ENCODE measurements at regions not wholly inside any gene's neighbourhood (a gene's known extent, or its start where the extent isn't known, plus 50 kb on each side); places are given as distances from the start of the nearest gene placed in this dataset.
"Not testable (repeated sequence)": the region's sequence is repeated elsewhere in the genome, so short reads cannot be mapped to it uniquely, and the experiment has no call there.

GRCh38 chr2:122703676-122704075, 948.2 kb downstream of the TSN start:
- no peaks in the 10 kb centered on the region for H3K4me1 ChIP-seq (ENCODE audit: control insufficient read depth, insufficient read depth, low read length)
- H3K36me3 ChIP-seq (ENCODE audit: control insufficient read depth, insufficient read depth, low read length), result no peaks in the 10 kb centered on the region
- H3K9me3 ChIP-seq (ENCODE audit: control insufficient read depth, insufficient read depth, low read length), result no peaks in the 10 kb centered on the region
- H3K4me3 ChIP-seq (ENCODE audit: low read depth, low read length), result no peak overlapping the region
- H3K9ac ChIP-seq (ENCODE audit: low read depth, low read length), result no peak overlapping the region
- no peaks in the 10 kb centered on the region for H3K27me3 ChIP-seq (ENCODE audit: control insufficient read depth, insufficient read depth, low read length)

GRCh38 chr2:122704109-122704563, 948.7 kb downstream of the TSN start:
- no peaks in the 10 kb centered on the region for H3K4me1 ChIP-seq (ENCODE audit: control insufficient read depth, insufficient read depth, low read length)
- no peaks in the 10 kb centered on the region for H3K27me3 ChIP-seq (ENCODE audit: control insufficient read depth, insufficient read depth, low read length)
- H3K36me3 ChIP-seq (ENCODE audit: control insufficient read depth, insufficient read depth, low read length), result no peaks in the 10 kb centered on the region
- H3K4me3 ChIP-seq (ENCODE audit: low read depth, low read length), result no peak overlapping the region
- no peak overlapping the region for H3K9ac ChIP-seq (ENCODE audit: low read depth, low read length)
- no peaks in the 10 kb centered on the region for H3K9me3 ChIP-seq (ENCODE audit: control insufficient read depth, insufficient read depth, low read length)

GRCh38 chr2:122705746-122706145, 950.3 kb downstream of the TSN start:
- H3K4me1 ChIP-seq (ENCODE audit: control insufficient read depth, insufficient read depth, low read length), result no peaks in the 10 kb centered on the region
- H3K4me3 ChIP-seq (ENCODE audit: low read depth, low read length), result no peak overlapping the region
- no peaks in the 10 kb centered on the region for H3K9me3 ChIP-seq (ENCODE audit: control insufficient read depth, insufficient read depth, low read length)
- H3K27me3 ChIP-seq (ENCODE audit: control insufficient read depth, insufficient read depth, low read length), result no peaks in the 10 kb centered on the region
- H3K36me3 ChIP-seq (ENCODE audit: control insufficient read depth, insufficient read depth, low read length), result no peaks in the 10 kb centered on the region
- H3K9ac ChIP-seq (ENCODE audit: low read depth, low read length), result no peak overlapping the region

- H3K27me3 ChIP-seq (ENCODE audit: control insufficient read depth, insufficient read depth, low read length), result no peaks in the 10 kb centered on the region
- no peaks in the 10 kb centered on the region for H3K36me3 ChIP-seq (ENCODE audit: control insufficient read depth, insufficient read depth, low read length)
- H3K9ac ChIP-seq (ENCODE audit: low read depth, low read length), result no peak overlapping the region
- H3K9me3 ChIP-seq (ENCODE audit: control insufficient read depth, insufficient read depth, low read length), result no peaks in the 10 kb centered on the region
- no peaks in the 10 kb centered on the region for H3K4me1 ChIP-seq (ENCODE audit: control insufficient read depth, insufficient read depth, low read length)
- no peak overlapping the region for H3K4me3 ChIP-seq (ENCODE audit: low read depth, low read length)
Observed at GRCh38 chr2:122706757-122707223, 951.3 kb downstream of the TSN start.

GRCh38 chr2:122707224-122707824, 951.9 kb downstream of the TSN start:
- Histone ChIP-seq H3K36me3 (ENCODE audit: control insufficient read depth, insufficient read depth, low read length) (no peaks in the 10 kb centered on the region), H3K4me3 (ENCODE audit: low read depth, low read length) (no peak overlapping the region), H3K9ac (ENCODE audit: low read depth, low read length) (no peak overlapping the region), H3K27me3 (ENCODE audit: control insufficient read depth, insufficient read depth, low read length) (no peaks in the 10 kb centered on the region), H3K9me3 (ENCODE audit: control insufficient read depth, insufficient read depth, low read length) (no peaks in the 10 kb centered on the region), H3K4me1 (ENCODE audit: control insufficient read depth, insufficient read depth, low read length) (no peaks in the 10 kb centered on the region)

GRCh38 chr2:122710049-122710448, 954.6 kb downstream of the TSN start:
- Histone ChIP-seq H3K9me3 (ENCODE audit: control insufficient read depth, insufficient read depth, low read length) (no peaks in the 10 kb centered on the region), H3K4me3 (ENCODE audit: low read depth, low read length) (no peak overlapping the region), H3K9ac (ENCODE audit: low read depth, low read length) (no peak overlapping the region), H3K36me3 (ENCODE audit: control insufficient read depth, insufficient read depth, low read length) (no peaks in the 10 kb centered on the region), H3K4me1 (ENCODE audit: control insufficient read depth, insufficient read depth, low read length) (no peaks in the 10 kb centered on the region), H3K27me3 (ENCODE audit: control insufficient read depth, insufficient read depth, low read length) (no peaks in the 10 kb centered on the region)

- Histone ChIP-seq H3K9me3 (ENCODE audit: control insufficient read depth, insufficient read depth, low read length) (no peaks in the 10 kb centered on the region), H3K27me3 (ENCODE audit: control insufficient read depth, insufficient read depth, low read length) (no peaks in the 10 kb centered on the region), H3K4me3 (ENCODE audit: low read depth, low read length) (no peak overlapping the region), H3K4me1 (ENCODE audit: control insufficient read depth, insufficient read depth, low read length) (no peaks in the 10 kb centered on the region), H3K9ac (ENCODE audit: low read depth, low read length) (no peak overlapping the region), H3K36me3 (ENCODE audit: control insufficient read depth, insufficient read depth, low read length) (no peaks in the 10 kb centered on the region)
Observed at GRCh38 chr2:122713800-122714199, 958.3 kb downstream of the TSN start.

GRCh38 chr2:122720822-122721221, 965.4 kb downstream of the TSN start:
- not testable (repeated sequence) for H3K9ac ChIP-seq (ENCODE audit: low read depth, low read length); H3K4me3 ChIP-seq (ENCODE audit: low read depth, low read length); H3K9me3 ChIP-seq (ENCODE audit: control insufficient read depth, insufficient read depth, low read length); H3K4me1 ChIP-seq (ENCODE audit: control insufficient read depth, insufficient read depth, low read length); H3K27me3 ChIP-seq (ENCODE audit: control insufficient read depth, insufficient read depth, low read length); H3K36me3 ChIP-seq (ENCODE audit: control insufficient read depth, insufficient read depth, low read length)

- Histone ChIP-seq H3K9ac (ENCODE audit: low read depth, low read length) (no peak overlapping the region), H3K9me3 (ENCODE audit: control insufficient read depth, insufficient read depth, low read length) (no peaks in the 10 kb centered on the region), H3K36me3 (ENCODE audit: control insufficient read depth, insufficient read depth, low read length) (no peaks in the 10 kb centered on the region), H3K27me3 (ENCODE audit: control insufficient read depth, insufficient read depth, low read length) (no peaks in the 10 kb centered on the region), H3K4me1 (ENCODE audit: control insufficient read depth, insufficient read depth, low read length) (peaks cover 9% of the 10 kb centered on the region), H3K4me3 (ENCODE audit: low read depth, low read length) (no peak overlapping the region)
Observed at GRCh38 chr2:122734766-122735424, 979.4 kb downstream of the TSN start.

- H3K36me3 ChIP-seq (ENCODE audit: control insufficient read depth, insufficient read depth, low read length), result no peaks in the 10 kb centered on the region
- H3K27me3 ChIP-seq (ENCODE audit: control insufficient read depth, insufficient read depth, low read length), result no peaks in the 10 kb centered on the region
Observed at GRCh38 chr2:122736279-122736678, 980.8 kb downstream of the TSN start.

GRCh38 chr2:122737429-122738077, 982.1 kb downstream of the TSN start:
- Histone ChIP-seq H3K9me3 (ENCODE audit: control insufficient read depth, insufficient read depth, low read length) (no peaks in the 10 kb centered on the region), H3K4me1 (ENCODE audit: control insufficient read depth, insufficient read depth, low read length) (peaks cover 9% of the 10 kb centered on the region), H3K4me3 (ENCODE audit: low read depth, low read length) (no peak overlapping the region), H3K9ac (ENCODE audit: low read depth, low read length) (no peak overlapping the region), H3K36me3 (ENCODE audit: control insufficient read depth, insufficient read depth, low read length) (no peaks in the 10 kb centered on the region), H3K27me3 (ENCODE audit: control insufficient read depth, insufficient read depth, low read length) (no peaks in the 10 kb centered on the region)

More at GRCh38 chr2:122736279-122736678, 980.8 kb downstream of the TSN start:
- no peak overlapping the region for H3K9ac ChIP-seq (ENCODE audit: low read depth, low read length)
- no peaks in the 10 kb centered on the region for H3K9me3 ChIP-seq (ENCODE audit: control insufficient read depth, insufficient read depth, low read length)
- H3K4me3 ChIP-seq (ENCODE audit: low read depth, low read length), result no peak overlapping the region
- H3K4me1 ChIP-seq (ENCODE audit: control insufficient read depth, insufficient read depth, low read length), result peaks cover 9% of the 10 kb centered on the region

All from iPS-15b (cell line).